Fibroblast of skin of right biceps (primary cell): ENCODE measurements at regions not wholly inside any gene's neighbourhood (a gene's known extent, or its start where the extent isn't known, plus 50 kb on each side); places are given as distances from the start of the nearest gene placed in this dataset.
A peak's percentile ranks its signal among the peaks of the same experiment; 100 is the strongest.
"Not testable (repeated sequence)": the region's sequence is repeated elsewhere in the genome, so short reads cannot be mapped to it uniquely, and the experiment has no call there.

ENCODE experiments used
- DNase-seq: peaks from one replicate; pipeline ENCODE4 v3.0.0-alpha.2; 2013

DNA sequence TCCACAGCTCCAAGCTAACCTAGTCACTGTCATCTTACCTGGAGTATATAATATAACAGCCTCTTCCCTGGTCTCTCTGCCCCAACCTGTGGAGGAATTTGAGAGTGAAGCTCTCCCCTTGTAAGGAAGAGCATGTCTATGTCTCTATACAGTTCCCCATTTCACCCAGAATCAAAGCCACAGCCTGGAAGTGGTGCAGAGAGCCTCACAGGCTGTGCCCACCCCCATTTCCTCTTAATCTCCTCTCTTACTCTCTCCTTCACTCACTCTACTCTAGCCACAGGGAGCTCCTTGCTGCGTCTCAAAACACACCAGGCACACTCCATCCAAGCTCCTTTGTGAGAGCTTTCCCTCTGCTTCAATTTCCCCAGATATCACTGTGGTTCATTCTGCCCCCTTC is 302.5 kb upstream of the ISX start:
- DNase-seq, result no peak

DNA sequence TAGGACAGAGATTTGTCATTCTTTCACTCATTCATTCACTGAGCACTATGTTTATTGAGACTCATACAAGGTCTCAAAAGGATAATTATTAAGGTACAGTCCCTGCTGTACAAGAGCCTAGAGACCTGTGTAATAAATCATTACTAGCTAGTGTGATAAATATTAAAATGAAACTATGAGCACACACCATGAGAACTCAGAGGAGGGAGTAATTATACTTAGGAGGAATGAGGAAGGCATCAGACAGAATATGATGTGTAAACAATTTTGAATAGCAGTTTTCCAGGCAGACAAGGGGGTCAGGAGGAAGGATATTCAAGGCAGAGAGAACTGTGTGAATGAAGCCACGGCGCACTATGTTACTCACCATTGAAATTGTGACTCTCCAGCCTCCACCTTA is 300.8 kb upstream of the ISX start:
- DNase-seq, result no peak

DNA sequence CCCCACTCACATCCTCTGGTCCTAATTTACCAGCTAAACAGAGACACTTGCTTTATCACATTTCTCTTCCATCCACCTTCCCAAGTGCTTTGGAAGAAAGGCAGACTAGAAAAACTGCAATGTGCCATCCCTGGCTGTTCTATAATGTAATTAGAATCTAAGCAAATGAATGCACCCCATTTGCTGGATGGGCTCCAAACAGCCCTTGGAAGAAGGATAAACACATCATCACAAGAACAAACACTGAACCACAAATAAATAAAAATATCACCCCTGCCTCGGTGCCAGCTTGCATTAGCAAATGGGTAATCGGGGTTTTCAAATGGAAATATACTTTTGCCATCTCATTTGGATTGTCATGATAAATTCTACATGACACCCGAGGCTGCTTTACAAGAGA is 296.6 kb upstream of the ISX start:
- DNase-seq, result no peak

DNA sequence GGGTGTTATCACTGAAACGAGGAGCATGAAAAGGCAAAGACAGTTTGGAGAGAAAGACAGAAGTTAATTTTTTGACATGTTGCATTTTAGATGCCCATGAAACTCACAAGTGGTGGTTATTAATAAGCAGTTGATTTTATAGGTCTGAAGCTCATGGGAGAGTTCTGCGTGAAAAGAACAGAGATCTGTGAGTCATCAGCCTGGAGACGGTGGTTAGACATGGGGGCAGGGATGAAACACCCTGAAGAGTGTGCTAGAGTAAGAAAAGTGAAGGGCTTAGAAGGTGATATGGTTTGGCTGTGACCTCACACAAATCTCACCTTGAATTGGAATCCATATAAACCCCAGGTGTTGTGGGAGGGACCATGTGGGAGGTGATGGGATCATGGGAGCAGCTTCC is 289.1 kb upstream of the ISX start:
- DNase-seq, result peak; percentile 44

DNA sequence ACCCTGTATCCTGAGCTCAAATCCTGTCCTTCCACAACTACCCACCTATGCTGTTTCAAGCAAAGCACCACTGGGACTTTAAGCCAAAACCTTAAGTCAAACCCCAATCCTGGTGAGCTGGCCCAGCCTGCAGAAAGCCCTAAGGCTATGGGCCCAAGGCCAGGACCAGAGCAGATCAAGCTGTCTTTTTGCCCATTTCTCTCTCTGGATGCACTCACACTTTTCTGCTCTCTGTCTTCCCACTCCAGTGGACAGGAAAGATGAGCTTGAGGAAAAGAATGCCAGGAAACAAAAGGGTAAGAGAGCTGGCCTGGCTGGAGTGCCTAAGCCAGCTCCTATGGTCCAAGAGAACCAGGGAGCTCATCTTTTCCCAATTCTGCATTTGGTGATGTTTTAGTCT is 284.3 kb upstream of the ISX start:
- DNase-seq, result no peak

DNA sequence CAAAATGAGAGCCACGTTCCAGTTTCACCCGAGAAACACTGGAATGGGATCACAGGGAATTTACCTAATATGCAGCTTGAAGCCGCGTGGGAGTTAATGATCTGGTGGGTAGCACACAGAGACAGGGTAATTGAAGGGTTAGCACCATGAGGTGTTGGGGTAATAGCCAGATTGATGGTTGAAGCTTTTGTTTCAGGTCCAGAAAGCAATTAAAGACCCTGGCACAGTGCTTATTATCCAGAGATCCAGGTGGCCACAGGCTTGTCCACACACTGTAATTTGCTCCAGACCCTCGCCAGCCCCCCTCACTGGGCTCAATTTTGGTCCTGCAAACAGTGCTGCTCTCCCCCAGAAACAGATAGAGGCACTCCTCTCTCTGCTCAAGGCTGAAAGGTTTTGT is 282.5 kb upstream of the ISX start:
- DNase-seq, result no peak

DNA sequence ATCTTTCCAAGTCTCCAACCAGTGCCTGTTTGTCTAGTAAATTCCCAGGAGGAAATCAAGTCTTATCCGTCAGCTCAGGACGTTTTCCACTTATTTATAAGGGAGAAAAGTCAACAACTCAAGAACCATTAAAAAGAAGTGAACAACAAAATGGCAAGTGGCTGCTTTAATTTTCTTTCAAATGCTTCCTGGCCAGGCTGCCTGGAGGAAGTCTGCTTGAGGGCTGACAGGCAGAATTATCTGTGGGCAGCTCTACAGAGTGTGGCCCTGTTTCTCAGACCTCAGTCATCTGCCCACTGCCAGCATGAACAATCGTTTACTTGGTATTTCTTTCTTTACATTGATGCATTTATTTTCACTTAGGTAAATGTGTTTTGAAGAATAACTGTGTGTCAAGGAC is 281.9 kb upstream of the ISX start:
- no peak for DNase-seq

DNA sequence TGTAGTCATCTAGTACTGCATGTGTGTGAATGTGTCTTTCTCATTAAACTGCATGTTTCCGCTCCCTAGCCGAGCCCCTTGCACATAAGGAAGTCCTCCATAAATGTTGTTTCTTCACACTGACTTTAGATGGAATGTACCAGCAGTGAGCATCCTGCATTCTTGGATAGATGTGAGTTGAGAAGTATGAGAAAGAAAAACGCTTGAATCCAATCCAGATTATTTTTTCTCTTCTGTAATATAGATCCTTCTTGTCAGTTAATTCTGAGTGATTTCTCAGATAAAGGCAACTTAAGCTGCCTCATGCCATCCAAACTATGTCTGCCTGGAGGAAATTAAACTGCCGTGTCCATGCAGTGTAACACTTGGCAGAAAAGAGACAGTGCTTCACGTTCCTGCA is 268.1 kb upstream of the ISX start:
- peak; percentile 52 for DNase-seq

DNA sequence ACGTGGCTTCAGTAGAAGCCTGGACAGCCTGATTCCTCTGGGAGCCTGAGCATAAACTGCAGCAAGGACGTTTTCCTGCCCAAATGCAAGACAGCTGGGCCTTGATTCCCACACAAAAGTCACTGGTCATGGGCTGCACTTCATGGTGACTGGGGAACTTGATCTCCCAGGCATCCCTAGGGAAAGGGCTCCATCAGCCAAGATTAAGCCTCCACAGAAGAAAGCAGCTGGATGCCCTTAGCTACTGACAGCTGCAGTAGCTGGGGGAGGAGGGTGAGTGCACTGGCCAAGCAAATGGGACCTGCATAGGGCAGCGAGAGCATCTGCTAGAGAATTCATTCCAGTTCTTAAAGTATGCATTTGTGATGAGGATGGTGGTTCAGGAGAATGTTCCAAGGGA is 267.4 kb upstream of the ISX start:
- no peak for DNase-seq

DNA sequence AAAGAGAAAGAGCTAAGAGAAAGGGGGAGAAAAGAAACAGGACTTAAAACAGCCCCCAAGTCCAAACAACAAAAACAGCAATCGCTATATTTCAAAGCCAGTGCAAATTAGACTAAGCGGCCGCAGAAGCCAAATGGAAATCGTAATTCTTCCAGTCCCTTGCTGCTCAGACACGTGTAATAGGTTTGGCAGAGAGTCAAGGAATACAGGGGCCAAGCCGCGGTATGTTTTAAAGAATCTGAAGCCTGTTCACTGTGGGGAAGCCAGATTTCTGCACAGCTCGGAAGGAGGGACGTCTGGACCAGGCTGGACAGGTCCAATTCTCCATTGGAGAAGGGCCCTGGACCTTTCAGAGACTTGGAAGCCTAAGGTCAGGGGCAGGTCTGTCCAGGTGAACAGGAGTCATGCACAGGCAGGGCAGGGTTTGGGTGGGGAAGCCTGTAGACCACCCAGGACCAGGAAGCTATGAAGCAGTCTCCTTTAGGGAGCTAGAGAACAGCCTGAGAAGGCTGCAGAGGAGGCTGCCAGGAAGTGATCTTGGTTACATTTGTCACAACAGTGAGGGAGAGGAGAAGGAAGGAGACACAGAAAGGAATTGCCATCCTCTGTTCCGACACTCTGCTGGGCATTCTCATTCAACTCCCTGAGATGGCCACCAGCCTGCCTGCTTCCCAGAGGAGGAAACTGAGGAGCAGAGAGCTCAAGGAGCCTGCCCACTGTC is 265.5 kb upstream of the ISX start:
- DNase-seq, result peak; percentile 88

DNA sequence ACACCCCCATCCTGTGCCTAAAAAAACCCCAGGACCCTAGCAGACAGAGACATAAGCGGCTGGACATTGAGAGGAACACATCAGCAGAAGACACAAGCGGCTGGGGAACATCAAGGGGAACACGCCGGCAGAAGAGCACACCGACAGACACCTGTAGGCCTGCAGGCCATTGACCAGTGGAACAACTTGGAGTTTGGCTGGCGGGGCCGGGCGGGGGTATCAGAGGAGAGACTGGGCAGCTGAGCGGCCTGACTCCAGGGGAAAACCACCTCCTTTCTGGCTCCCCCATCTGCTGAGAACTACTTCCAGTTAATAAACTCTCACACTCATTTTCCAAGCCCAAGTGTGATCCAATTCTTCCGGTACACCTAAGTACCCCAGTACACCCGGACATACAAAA is 264.7 kb upstream of the ISX start:
- DNase-seq, result no peak

DNA sequence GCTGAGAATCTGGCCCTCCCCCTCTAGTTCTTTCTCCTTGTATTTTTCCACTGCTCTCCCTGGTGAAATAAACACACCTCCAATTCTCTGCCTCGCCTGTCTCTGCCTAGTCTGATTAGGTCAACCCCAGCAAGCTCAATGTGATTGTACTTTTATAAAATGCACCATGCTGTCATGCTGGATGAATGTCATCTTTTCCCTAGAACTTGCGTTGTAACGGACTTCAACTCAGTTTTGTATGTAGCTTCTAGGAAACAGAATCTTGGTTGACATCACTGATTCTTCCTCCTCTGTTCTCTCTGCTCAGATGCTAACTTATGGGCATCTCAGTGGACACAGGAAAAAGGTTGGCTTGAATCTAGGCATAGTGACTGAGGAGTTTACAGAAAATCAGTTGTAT is 261.9 kb upstream of the ISX start:
- DNase-seq, result no peak

DNA sequence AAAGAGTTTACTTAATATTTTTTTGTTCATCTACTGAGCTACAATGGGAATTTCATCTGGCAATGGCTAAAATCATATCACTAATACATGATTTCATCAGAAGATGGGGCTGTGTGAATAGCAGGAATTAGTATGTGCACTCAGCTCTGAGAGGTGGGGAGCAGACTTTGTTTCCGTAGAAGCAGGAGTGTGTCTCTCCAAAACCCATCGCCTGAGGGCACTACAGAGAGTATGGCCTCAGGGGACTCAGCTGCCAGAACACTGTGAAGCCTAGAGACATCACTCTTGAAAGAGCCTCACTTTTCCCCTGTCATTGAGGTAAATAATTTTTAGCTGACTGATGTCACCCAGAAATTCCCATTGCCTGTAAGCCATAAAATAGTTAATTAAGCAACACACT is 261.4 kb upstream of the ISX start:
- DNase-seq, result peak; percentile 37

DNA sequence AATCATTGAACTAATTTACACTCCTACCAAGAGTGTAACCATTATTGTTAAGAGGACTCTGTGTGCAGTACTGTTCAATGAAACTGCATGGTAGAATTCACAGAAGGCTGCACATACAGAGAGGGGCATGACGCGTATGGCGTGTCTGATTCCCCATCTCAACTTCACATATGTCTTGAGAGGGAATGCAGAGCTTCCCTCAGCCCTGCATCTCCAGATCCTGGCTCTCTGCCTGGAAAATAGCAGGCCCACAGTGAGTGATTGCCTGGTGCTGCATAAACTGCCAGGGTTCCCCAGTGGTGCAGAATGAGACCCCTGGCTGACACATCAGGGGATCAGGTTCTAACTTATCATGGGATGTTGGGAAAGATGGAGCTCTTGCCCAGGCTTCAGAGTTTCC is 260.2 kb upstream of the ISX start:
- peak; percentile 69 for DNase-seq

DNA sequence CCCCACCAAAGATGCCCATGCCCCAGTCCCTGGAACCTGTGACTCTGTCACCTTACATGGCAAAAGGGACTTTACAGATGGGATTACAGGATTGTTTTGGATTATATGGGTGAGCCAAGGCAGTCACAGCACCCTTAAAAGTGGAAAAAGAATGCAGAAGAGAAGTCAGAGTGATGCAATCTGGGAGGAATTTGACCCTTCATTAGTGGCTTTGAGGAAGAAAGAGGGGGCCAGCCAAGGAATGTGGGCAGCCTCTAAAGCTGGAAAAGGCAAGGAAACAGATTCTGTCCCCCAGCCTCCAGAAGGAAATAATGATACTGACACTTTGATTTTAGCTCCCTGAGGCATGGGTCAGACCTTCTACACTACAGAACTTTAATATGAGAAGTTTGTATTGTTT is 257.3 kb upstream of the ISX start:
- peak; percentile 67 for DNase-seq

DNA sequence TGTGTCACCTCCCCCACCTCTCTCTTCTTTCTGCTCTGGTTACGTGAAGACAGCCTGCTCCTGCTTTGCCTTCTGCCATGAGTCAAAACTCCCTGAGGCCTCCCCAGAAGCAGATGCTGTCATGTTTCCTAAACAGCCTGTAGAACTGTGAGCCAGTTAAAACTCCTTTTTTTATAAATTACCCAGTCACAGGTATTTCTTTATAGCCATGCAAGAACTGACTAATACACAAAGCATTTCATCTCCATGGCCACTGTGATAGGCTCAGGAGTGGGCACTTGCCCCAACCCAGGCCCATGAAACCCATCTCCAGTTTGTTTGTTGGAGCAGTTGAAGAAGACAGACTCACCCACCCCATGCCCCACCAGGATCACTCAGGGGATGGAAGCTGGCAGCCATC is 253.3 kb upstream of the ISX start:
- DNase-seq, result peak; percentile 86

DNA sequence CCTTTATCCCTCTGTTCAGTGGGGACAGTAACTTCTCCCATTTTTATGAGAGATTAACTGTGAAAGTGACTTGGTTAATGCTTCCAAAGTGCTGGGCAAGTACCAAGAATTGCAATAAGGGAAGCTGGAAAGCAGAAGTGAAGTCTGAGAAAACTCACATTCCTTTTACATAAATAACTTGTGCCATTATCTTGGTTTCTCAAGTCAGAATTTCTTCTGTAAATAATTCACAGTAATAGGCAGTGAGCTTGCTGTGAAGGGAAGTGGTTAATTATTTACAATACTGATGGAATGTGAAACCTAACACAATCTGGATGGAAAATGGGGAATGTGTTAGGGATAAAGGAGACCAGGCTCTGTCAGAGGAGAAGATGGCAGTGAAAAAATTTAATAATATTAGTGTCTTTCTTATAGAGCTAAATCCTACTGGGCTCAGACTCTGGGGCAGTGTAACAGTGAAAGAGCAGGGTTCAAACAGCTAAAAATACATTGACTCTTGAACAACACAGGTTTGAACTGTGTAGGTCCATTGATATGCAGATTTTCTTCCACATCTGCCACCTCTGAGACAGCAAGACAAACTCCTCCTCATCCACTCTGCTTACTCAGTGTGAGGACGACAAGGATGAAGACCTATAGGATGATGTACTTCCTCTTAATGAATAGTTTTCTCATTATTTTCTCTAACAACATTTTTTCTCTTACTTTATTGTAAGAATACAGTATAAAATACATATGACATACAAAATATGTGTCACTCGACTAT is 251.5 kb upstream of the ISX start:
- DNase-seq, result peak; percentile 81

DNA sequence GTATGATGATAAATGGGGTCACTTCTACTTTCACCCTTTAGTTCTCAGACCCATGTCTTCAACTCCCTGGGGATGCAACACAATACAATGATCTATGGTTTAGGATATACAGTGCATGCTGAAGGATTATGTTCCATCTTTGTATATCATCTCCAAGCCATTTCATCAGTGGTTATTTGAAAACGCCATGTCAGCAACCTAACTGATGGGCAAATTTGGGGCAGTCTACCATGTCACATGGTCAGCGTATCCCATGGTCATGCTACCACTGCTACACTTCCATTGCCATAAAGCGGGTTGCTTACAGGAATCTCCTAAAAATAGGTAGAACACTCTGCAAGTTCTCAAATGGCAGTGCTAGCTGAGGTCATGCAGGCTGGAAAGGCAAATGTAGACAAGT is 236.5 kb upstream of the ISX start:
- no peak for DNase-seq

DNA sequence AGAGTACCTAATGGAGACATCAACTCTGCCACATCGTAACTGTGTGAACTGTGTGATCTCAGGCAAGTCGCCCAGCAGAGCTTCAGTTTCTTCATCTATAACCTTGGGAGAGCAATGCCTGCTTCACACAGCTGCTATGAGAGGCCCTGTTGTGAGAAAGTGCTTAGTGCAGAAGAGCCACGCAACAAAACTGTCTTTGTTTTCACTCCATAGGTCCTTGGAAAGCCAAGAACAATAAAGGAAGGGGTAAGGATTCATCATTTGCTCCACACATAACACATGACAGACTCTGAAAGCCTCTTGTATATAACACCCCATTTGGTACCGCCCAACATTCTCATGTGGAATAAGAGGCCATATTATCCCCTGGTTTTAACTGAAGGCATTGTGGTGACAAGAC is 231.9 kb upstream of the ISX start:
- no peak for DNase-seq

DNA sequence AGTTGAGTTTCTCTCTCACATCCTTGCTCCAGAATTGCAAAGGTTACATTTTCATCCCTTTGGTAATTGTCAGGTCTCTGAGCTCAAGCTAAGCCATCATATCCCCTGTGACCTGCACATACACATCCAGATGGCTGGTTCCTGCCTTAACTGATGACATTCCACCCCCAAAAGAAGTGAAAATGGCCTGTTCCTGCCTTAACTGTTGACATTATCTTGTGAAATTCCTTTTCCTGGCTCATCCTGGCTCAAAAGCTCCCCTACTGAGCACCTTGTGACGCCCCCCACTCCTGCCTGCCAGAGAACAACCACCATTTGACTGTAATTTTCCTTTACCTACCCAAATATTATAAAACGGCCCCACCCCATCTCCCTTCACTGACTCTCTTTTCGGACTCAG is 231.4 kb upstream of the ISX start:
- DNase-seq, result not testable (repeated sequence)

DNA sequence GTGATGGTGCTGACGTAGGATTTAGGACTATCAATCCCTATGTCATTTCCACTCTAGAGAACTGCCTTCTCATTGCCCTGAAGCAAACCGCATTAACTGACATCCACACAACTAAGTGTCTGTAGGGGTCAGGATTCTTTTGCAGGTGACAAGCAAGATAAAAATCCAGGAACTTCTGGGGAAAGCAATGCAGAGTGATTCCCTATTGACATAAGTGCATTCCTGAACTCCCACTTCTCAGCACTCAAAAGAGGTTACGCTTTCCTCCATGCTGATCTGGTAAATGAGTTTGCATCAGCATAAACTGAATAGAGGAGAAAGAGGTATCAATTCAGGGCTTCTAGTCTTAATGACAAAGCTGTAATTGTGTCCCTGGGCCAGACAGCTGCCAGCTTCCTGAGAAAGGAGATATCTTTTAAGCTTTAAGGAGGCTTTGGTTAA is 224.6 kb upstream of the ISX start:
- peak; percentile 83 for DNase-seq

DNA sequence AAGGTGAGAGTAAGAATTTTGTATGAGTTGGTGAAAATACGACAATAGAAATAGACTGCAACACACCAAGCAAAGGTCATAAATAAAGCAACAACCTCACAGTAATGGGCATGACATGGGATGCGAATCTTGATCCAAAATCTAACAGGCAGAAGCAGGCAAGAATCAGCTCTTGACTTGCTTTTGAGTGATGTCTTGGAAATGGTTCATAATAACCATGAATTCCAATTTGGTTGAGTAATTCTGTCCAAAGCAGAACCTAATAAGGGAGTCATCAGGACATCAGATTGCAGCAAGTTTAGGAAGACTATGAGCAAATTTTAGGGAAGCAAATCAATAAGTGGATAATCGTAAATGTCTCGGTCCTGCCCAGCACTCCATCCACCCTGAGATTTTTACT is 224.0 kb upstream of the ISX start:
- peak; percentile 67 for DNase-seq

DNA sequence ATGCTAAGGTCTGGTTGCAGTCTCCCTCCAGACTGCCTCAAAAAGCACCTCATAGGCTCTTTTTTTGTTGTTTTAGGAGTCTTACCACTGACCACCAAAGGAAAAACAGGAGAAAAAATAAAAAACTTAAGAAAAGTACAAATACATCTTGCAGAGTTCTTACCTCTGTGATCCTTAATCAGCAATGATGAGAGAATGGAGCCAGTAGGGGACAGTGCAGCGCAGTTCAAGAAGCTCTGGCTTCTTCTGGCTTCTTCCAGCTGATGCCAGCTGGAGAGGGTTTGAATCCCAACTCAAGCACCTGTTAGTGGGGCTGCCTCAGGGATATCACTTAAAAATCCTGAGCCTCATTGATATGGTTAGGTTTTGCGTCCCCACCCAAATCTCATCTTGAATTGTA is 223.3 kb upstream of the ISX start:
- DNase-seq, result peak; percentile 46

DNA sequence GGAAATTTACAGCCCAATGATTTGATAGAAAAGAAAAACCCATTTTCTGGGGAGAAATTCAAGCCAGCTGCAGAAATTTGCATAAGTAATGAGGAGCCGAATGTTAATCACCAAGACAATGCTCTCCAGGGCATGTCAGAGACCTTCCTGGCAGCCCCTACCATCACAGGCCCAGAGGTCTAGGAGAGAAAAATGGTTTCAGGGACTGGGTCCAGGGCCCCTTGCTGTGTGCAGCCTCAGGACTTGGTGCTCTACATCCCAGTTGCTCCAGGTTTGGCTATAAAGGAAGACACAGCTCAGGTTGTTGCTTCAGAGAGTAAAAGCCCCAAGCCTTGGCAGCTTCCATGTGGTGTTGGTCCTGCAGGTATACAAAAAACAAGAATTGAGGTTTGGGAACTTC is 222.2 kb upstream of the ISX start:
- DNase-seq, result not testable (repeated sequence)

DNA sequence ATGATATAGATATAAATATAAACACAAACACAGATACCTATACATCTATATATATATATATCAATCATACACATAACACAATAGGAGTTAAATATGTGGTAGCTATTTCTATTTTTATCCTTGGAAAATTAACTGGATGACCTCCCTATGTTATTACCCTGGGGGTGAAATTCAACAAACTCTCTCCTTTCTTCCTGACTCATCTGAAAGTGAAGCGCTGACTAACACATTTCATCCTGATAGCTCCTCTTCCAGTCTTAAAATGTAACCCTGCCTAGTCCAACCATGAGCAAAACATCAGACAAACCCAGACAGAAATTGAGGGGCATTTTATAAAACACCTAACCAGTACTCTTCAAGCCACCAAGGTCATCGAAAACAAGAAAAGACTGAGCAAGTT is 220.6 kb upstream of the ISX start:
- peak; percentile 69 for DNase-seq
